Right lobe of liver (tissue), 4 donors: ENCODE measurements at regions not wholly inside any gene's neighbourhood (a gene's known extent, or its start where the extent isn't known, plus 50 kb on each side); places are given as distances from the start of the nearest gene placed in this dataset.

ENCODE experiments used
- CTCF ChIP-seq, 4 donors: fragments of 200-600 bp in 3 of 4; fragments of 450-650 bp in 1 of 4; IDR thresholded peaks; one replicate each; pipeline versions ENCODE4 v1.5.1 to v1.8.0; 2016 to 2022; ENCODE audit warnings: antibody characterized with exemption in 4 of 4, mild to moderate bottlenecking in 2 of 4
- POLR2A ChIP-seq: fragments of 450-650 bp; IDR thresholded peaks from one replicate; pipeline ENCODE4 v1.6.1; 2017; ENCODE audit warnings: antibody characterized with exemption, mild to moderate bottlenecking
- donor health status: DM: no; HTN: no; CAD: no.
- donor health status: DM: no; HTN: no; CAD: no.
- donor health status: DM: no; HTN: yes; CAD: no.

DNA sequence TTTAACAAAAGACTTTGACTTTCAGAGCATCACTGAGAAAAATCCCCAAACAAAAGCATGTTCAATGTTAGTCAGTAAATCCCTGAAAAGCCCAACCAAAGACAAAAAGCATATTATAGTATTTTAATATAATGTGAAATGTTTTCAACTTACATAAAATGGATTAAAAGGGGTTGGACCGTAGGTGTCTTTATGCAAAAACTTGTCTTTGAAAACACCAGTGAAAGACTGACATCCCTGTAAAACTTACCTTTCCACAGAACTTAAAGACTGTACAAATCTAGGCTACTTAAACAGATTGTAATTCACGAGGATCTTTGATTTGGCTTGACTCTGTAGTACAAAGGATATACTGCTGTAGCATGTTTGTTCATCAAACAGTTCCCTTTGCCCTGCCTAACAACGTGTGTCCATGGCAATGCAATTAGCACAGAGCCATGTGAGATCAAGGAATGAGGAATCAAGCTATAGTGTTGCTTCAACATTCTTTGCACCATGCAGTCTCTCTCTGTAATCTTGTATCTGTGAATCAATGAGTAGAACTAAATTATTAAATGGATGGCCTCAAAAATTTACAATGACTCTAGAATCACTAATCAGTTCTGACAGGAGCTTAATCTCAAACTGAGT lies 138.5 kb upstream of the SYT1 start:
- TF ChIP-seq CTCF (IDR thresholded peaks at IDR 0.05) = no peak
- TF ChIP-seq POLR2A = no peak
